ENCODE measurements at regions not wholly inside any gene's neighbourhood (a gene's known extent, or its start where the extent isn't known, plus 50 kb on each side); places are given as distances from the start of the nearest gene placed in this dataset.

- TF ChIP-seq CTCF (IDR thresholded peaks at IDR 0.05): no peak
- TF ChIP-seq POLR2A (IDR thresholded peaks at IDR 0.05): no peak
Measured at GRCh38 chr9:129442803-129443511, 177.9 kb downstream of the C9orf50 start.

Data from body of pancreas (tissue), 4 donors.